ENCODE measurements at regions not wholly inside any gene's neighbourhood (a gene's known extent, or its start where the extent isn't known, plus 50 kb on each side); places are given as distances from the start of the nearest gene placed in this dataset.

GRCh38 chr17:14760212-14760611 is 459.3 kb downstream of the HS3ST3B1 start:
- TF ChIP-seq CTCF (IDR thresholded peaks at IDR 0.05) (no peak), POLR2A (IDR thresholded peaks at IDR 0.05) (no peak)
